Cardiac fibroblast (primary cell): ENCODE measurements at regions not wholly inside any gene's neighbourhood (a gene's known extent, or its start where the extent isn't known, plus 50 kb on each side); places are given as distances from the start of the nearest gene placed in this dataset.

Source experiments
- DNase-seq, 2 donors: peaks; one replicate each; pipeline versions ENCODE4 v3.0.0 to v3.0.0-alpha.2; 2010; ENCODE audit warnings: low read depth in 2 of 2
- H3K4me3 ChIP-seq, 2 donors: replicated peaks in 1 of 2; 1 replicate in 1 of 2; 2 replicates in 1 of 2; pipeline ENCODE4 v1.5.1; 2011; ENCODE audit warnings: low read depth in 2 of 2, low read length in 2 of 2, mild to moderate bottlenecking in 2 of 2, moderate library complexity in 1 of 2
- TF ChIP-seq, protein P1 (sequence below): IDR thresholded peaks from one replicate; pipeline ENCODE4 v1.5.1; 2011; ENCODE audit warnings: low read depth, mild to moderate bottlenecking, low read length, inconsistent platforms

DNA sequence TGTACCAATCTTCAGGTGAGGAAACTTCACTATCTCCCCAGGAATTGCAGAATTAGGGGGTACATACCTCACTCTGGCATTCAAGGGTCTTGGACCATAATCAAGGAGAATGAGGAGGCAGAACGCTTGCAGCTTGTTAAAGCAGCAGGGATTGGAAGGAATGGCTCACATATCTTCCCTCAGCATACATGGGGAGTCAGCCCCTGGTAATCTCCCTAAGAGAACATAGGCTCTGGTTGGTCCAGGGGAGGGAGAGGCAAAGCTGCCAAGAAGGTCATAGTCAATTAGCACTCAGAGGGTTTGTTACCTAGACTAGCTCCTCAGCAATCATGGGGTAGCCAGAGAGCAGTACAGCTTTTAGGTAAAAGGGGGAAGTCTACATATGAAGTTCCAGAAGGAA lies 256.8 kb downstream of the INSC start:
- DNase-seq = no peak
- H3K4me3 ChIP-seq = no peak overlapping the region
- TF ChIP-seq, protein P1, sequence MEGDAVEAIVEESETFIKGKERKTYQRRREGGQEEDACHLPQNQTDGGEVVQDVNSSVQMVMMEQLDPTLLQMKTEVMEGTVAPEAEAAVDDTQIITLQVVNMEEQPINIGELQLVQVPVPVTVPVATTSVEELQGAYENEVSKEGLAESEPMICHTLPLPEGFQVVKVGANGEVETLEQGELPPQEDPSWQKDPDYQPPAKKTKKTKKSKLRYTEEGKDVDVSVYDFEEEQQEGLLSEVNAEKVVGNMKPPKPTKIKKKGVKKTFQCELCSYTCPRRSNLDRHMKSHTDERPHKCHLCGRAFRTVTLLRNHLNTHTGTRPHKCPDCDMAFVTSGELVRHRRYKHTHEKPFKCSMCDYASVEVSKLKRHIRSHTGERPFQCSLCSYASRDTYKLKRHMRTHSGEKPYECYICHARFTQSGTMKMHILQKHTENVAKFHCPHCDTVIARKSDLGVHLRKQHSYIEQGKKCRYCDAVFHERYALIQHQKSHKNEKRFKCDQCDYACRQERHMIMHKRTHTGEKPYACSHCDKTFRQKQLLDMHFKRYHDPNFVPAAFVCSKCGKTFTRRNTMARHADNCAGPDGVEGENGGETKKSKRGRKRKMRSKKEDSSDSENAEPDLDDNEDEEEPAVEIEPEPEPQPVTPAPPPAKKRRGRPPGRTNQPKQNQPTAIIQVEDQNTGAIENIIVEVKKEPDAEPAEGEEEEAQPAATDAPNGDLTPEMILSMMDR = no peak

DNA sequence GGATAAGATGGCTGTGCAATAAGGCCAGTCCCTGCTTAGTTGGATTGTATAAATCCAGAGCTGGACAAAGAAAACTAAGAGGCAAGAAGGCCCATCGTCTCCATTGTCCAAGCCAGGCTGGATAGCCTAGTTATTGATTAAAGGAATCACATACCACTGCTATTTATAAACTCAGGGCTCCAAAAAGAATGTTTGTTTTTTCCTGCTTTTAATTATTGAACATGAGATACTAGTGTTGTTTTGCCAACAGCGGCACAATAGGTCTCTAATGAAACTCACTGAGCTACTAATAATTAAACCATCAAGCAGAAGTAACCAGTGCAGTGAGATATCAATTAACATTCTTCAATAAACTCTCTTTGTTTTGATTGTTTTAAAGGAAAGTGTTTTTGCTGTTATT lies 259.7 kb downstream of the INSC start:
- TF ChIP-seq, protein P1 = no peak
- no peak for DNase-seq
- no peak overlapping the region for H3K4me3 ChIP-seq

GRCh38 chr11:15378941-15379340 lies 264.2 kb downstream of the INSC start:
- TF ChIP-seq, protein P1 = no peak
- no peak overlapping the region for H3K4me3 ChIP-seq
- DNase-seq = no peak

- no peak overlapping the region for H3K4me3 ChIP-seq
- TF ChIP-seq, protein P1 = no peak
- DNase-seq = no peak
Observed at GRCh38 chr11:15379483-15379882, 264.8 kb downstream of the INSC start.

DNA sequence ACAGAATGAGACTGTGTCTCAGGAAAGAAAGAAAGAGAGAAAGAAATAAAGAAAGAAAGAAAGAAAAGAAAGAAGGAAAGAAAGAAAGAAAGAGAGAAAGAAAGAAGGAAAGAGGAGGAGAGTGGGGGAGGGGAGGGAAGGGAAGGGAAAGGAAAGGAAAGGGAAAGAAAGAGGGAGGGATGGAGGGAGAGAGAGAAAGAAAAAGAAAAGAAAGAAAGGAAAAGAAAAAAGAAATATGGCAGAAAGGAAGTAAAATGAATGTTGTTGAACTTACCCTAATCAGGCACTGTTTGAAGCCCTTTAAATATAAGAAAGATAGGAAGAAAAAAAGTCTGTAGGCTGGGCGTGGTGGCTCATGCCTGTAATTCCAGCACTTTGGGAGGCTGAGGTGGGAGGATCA lies 276.1 kb downstream of the INSC start:
- DNase-seq = no peak
- H3K4me3 ChIP-seq = no peak overlapping the region
- TF ChIP-seq, protein P1 = no peak

DNA sequence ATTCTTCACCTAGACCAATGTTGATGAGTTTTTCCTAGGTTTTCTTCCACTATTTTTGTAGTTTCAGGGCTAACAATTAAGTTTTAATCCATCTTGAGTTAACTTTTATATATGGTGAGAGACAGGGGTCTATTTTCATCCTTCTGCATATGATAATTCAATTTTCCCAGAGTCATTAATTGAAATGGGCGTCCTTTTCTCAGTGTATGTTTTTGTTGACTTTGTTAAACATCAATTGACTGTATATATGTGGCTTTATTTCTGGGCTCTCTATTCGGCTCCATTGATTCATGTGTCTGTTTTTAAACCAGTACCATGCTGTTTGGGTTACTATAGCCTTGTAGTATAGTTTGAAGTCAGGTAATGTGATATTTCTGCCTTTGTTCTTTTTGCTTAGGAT lies 282.1 kb downstream of the INSC start:
- DNase-seq = no peak
- H3K4me3 ChIP-seq = no peak overlapping the region
- TF ChIP-seq, protein P1 = no peak

- TF ChIP-seq, protein P1 = no peak
- DNase-seq = no peak
Observed at GRCh38 chr11:15406851-15407351, 292.2 kb downstream of the INSC start.

More at GRCh38 chr11:15406851-15407351, 292.2 kb downstream of the INSC start:
- no peak overlapping the region for H3K4me3 ChIP-seq
